T-helper 9 cell (primary cell): ENCODE measurements at regions not wholly inside any gene's neighbourhood (a gene's known extent, or its start where the extent isn't known, plus 50 kb on each side); places are given as distances from the start of the nearest gene placed in this dataset.

Experiments
- DNase-seq: peaks from one replicate; pipeline ENCODE4 v3.0.0-alpha.2; 2020

DNA sequence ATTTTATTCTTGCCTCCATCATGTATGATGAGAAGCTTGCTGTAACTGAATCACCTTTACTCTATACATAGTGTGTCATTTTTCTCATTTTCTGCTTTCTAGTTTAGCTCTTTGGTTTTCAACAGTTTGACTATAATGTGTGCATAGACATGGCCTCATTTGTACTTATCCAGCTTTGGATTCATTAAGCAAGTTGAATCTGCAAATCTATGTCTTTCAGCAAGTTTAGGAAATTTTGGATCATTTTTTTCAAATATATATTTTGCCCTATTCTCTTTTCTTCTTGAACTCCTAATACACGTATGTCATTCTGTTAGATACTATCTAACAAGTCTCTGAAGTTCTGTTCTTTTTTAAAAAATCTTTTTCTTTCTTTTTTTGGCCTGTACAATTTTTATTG is 57.8 kb downstream of the PRLHR start:
- no peak for DNase-seq

GRCh38 chr10:118534136-118534535 is 61.3 kb downstream of the PRLHR start:
- no peak for DNase-seq

DNA sequence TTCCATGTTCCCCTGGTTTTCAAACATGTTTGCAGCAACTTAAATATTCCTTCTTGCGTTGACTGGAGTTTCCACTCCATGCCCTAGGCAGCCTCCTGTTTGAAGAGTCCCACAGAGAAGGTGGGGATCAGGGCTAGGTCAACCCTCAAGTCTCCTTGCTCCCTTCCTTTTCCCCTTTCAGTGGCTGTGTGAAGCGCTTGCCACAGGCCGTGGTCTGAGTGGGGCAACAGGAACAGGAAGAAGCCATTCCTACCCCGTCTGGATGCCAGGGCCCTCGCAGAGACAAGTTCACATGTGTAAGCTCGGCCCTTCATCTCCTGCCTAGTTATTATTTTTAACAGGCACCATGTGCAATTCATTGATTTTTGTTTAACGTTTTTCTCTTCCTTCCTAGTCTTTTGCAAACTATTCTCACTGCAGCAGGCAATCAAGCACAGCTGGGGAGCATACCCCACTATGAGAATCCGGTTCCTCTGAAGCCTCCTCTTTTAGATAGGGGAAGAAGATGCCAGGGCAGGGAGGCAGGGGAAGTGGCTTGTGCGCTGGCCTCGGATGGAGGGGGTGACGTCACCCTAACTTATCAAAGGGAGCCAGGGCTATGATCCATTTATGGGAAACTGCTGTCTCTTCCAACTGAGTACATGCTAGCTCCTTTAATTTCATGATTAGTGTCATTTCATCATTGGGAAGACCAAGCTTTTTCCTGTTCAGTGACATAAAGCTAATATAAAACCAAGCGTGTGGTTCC is 64.2 kb downstream of the PRLHR start:
- no peak for DNase-seq

GRCh38 chr10:118528426-118528825 is 67.0 kb downstream of the PRLHR start:
- no peak for DNase-seq

DNA sequence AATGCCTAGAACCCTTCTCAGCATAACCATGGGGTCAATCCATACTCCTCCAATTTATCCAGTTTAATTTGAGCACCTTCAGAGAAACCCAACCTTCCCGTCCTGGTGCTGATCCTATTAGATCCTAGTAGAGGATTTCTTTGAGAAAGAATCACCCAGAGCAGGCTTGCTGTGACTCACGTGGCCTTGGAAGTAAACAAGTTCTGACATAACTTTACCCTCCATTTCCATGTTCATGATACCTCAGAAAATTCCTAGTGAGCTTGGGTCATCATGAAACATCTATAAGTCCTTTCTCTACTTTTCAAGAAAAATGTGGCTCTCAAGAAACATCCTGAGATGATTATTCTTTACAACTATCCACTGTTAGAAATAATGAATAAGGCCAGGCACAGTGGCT is 71.7 kb downstream of the PRLHR start:
- no peak for DNase-seq

DNA sequence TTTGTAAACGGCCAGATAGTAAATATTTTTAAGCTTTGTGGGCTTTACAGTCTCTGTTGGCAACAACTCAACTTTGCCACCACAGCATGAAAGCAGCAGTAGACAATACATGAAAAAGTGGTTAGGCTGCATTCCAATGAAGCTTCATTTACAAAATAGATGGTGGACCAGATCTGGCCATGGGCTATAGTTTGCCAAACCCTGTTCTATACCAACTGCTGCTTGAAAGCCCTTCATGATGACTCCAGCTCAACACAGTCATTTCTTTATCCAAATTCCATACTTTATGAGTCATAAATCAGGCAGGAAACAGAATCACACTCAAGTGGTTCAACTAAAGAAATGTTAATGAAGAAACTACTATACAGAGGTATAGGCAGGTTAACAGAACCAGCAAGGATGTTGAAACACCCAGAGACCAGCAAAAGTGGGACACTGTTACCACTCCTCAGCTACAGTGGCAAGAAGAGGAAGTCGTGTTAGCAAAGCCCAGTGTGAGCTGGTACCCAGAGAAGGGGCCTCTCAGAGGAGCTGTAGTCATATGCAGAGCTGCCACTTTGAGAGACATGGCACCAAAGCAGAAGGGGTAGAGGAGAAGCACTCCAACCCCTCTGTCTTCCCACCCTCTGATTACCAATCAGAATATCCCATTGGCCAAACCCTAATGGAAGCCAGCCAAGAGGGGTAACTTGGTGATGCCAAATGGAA is 72.5 kb downstream of the PRLHR start:
- DNase-seq = no peak

GRCh38 chr10:118521415-118522117 is 73.9 kb downstream of the PRLHR start:
- DNase-seq = no peak

DNA sequence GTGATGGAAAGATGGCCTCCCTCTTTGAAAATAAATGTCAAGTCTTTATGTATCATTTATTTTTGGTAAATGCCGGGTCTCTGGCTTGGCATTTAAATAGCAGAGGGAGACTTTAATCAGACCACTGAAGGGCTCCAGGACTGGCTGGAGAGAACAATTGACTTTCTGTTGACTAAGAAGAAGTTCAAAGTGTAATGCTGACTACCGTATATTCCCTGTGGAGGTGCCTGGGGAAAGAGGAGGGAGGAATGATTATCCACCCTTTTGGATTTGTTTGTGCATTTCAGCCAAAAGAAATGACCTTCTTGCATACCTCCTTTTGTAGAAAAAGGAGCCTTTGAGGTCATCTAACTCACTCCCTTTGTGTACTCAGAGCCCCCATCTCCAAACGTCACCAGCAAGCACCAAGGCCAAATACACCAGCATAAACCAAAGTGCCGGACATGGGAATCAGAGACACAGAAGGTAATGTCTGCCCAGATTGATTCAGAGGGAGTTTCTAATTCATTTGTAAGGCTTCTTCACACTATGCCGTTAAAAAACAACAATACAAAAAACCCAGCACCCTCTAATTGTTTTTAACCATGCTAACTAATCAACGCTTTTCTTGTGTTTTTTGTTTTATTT is 75.2 kb downstream of the PRLHR start:
- no peak for DNase-seq

GRCh38 chr10:118518095-118518494 is 77.4 kb downstream of the PRLHR start:
- no peak for DNase-seq

DNA sequence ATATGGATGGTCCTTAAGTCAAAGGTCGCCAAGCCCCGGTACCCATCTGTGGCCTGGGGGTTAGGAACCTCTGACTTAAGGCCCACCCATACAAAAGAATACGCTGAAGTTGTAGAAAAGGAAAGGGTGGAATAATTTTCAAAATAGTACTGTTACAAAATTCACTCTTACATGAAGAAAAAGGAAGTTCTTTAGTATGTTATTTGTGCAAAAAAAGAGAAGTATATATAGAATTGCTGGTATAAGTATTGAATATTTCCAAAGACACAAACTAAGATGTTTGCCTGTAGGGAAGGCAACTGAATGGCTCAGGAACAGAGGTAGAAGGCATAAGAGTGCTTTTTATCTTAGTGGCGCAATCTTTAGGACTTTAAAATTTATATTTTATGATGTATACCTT is 78.7 kb downstream of the PRLHR start:
- no peak for DNase-seq

- DNase-seq = no peak
These were observed 82.3 kb downstream of the PRLHR start for GRCh38 chr10:118513174-118513573.

DNA sequence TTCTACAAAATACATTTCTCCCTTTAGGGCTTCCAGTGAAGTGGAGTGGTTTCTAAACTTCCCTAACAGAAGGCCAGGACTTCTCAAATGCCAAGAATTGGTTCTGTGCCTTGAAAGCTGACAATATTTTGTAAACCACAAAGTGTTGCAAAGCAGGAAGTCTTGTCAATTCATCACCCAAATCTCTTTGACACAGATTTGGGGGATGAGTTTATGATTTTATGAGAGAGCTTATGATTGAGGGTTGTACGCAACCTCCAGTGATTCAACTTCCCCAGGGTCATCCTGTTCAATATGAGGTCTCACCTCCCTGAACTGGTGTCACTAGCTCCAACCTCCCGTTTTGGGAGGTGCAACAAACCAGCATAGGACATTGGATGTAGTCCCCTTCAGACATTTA is 83.7 kb downstream of the PRLHR start:
- no peak for DNase-seq

DNA sequence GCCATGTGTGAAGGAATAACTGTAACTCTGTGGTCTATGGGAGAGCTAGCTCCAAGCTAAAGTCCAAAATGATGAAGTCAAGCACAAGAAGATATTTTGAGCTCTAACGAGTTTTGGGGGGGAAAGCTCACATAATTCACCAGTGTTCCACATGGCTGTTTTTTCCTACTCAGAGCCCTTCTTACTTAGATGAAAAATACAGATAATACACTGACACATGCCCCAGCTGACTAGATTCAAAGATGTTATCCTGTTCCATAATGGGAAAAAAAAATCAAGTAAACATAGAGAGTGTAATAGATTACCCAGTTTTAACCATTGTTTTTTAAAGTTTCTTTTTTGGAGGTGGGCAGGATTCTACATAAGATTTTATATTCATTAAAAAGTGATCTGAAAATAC is 86.6 kb downstream of the PRLHR start:
- DNase-seq = no peak

GRCh38 chr10:118508355-118508754 is 87.1 kb downstream of the PRLHR start:
- no peak for DNase-seq

- DNase-seq = no peak
These were observed 88.5 kb downstream of the PRLHR start for GRCh38 chr10:118506671-118507590.

GRCh38 chr10:118505363-118505762 is 90.1 kb downstream of the PRLHR start:
- no peak for DNase-seq

- no peak for DNase-seq
These were observed 90.8 kb downstream of the PRLHR start for GRCh38 chr10:118504467-118505205.

GRCh38 chr10:118504044-118504443 is 91.4 kb downstream of the PRLHR start:
- DNase-seq = no peak

DNA sequence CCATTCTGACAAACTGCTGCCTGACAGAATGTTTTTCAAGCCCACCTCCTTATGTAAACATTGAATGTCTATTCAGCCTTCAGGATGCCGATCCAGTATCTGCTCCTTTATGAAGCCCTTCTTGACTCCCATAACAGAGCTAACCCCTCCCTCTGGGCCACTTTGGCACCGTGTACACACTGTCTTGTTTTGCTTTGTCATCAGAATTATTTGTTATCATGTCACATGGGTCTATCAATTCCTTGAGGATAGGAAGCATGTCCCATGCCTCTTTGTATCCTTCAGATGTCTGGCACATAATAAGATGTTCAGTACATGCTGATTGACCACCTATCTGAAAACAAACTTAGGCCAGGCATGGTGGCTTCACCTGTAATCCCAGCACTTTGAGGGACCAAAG is 92.3 kb downstream of the PRLHR start:
- no peak for DNase-seq

GRCh38 chr10:118501637-118502440 is 93.6 kb downstream of the PRLHR start:
- no peak for DNase-seq

DNA sequence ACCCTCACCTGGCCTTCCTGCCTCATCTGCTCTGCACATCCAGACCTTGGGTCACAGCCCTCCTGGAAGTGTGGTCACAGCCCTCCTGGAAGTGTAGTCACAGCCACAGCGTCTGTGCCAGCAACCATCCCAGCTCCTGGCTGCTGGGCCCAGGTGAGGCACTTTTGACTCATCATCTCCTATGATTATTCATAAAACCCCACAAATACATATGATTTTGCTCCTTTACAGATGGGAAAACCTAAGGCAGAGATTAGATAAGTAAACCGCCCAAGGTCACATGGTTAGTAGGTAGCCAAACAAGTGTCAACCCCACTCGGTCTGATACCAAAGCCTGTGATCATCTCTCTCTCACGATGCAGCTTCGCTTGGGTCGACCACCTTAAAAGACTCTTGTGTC is 94.3 kb downstream of the PRLHR start:
- DNase-seq = no peak
